Mucosa of stomach (tissue), 1 donor: ENCODE measurements at regions not wholly inside any gene's neighbourhood (a gene's known extent, or its start where the extent isn't known, plus 50 kb on each side); places are given as distances from the start of the nearest gene placed in this dataset.

Experiments used
- H3K27me3 ChIP-seq: one replicate; pipeline ENCODE4 v1.7.0; 2013; ENCODE audit warnings: mild to moderate bottlenecking, low read length; ENCODE audit not compliant: control insufficient read depth, insufficient read depth
- H3K36me3 ChIP-seq: one replicate; pipeline ENCODE4 v1.7.0; 2013; ENCODE audit warnings: low read length; ENCODE audit not compliant: control insufficient read depth, insufficient read depth
- H3K4me1 ChIP-seq: one replicate; pipeline ENCODE4 v1.7.0; 2013; ENCODE audit warnings: mild to moderate bottlenecking, low read length; ENCODE audit not compliant: control insufficient read depth, insufficient read depth
- H3K4me3 ChIP-seq: one replicate; pipeline ENCODE4 v1.7.0; 2013; ENCODE audit warnings: low read length
- H3K9ac ChIP-seq: one replicate; pipeline ENCODE4 v1.7.0; 2013; ENCODE audit warnings: mild to moderate bottlenecking, low read length, moderate library complexity
- H3K9me3 ChIP-seq: one replicate; pipeline ENCODE4 v1.7.0; 2013; ENCODE audit warnings: mild to moderate bottlenecking, low read length, moderate library complexity; ENCODE audit not compliant: control insufficient read depth
- donor health status: Pancreatic carcinoma.

DNA sequence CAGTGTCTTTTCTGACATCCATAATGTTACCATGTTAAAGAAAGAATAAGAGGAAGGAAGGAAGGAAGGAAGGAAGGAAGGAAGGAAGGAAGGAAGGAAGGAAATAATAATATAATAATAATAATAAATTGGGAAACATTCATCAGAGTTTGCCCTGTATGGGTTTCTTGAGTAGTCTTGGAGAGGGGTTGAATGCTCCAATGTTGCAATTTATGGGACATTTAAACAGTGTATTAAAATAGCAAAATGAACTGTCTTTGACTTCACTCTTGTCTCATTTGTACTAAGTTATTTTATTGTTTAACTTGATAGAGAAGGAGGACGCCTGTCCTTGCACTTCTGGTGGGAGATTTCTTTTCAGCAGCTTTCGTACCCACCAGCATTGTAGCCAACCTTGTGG lies 277.7 kb downstream of the RNF144A start:
- H3K4me3 ChIP-seq = no peak overlapping the region
- no peak overlapping the region for H3K9ac ChIP-seq
- no peaks in the 10 kb centered on the region for H3K9me3 ChIP-seq
- H3K4me1 ChIP-seq = no peaks in the 10 kb centered on the region
- no peaks in the 10 kb centered on the region for H3K36me3 ChIP-seq
- no peaks in the 10 kb centered on the region for H3K27me3 ChIP-seq

GRCh38 chr2:7196883-7197282 lies 279.7 kb downstream of the RNF144A start:
- Histone ChIP-seq H3K36me3 (no peaks in the 10 kb centered on the region), H3K4me3 (no peak overlapping the region), H3K9ac (no peak overlapping the region), H3K27me3 (no peaks in the 10 kb centered on the region), H3K9me3 (no peaks in the 10 kb centered on the region), H3K4me1 (no peaks in the 10 kb centered on the region)

GRCh38 chr2:7201851-7202250 lies 284.6 kb downstream of the RNF144A start:
- Histone ChIP-seq H3K27me3 (no peaks in the 10 kb centered on the region), H3K4me3 (no peak overlapping the region), H3K9me3 (no peaks in the 10 kb centered on the region), H3K4me1 (no peaks in the 10 kb centered on the region), H3K9ac (no peak overlapping the region), H3K36me3 (no peaks in the 10 kb centered on the region)

DNA sequence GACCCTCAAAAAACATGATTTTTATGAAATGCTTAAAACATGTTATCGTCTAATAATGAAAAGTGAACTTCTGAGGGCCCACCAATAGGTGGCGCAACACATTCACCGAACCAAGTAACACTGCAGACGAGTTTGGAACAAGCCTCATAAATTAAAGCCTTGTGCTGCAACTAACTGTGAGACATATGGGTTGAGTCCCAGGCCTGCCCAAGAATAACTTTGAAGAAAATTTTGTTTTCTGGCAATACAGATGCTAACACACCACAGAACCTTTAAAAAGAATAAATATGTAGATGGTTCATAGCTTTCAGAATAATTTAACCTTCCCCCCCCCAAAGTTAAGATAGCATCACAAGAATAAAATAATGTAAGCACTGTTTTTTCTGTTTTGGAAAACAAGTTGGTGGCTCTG lies 285.9 kb downstream of the RNF144A start:
- Histone ChIP-seq H3K27me3 (no peaks in the 10 kb centered on the region), H3K4me3 (no peak overlapping the region), H3K9me3 (no peaks in the 10 kb centered on the region), H3K9ac (no peak overlapping the region), H3K36me3 (no peaks in the 10 kb centered on the region), H3K4me1 (no peaks in the 10 kb centered on the region)

- no peak overlapping the region for H3K9ac ChIP-seq
- no peaks in the 10 kb centered on the region for H3K27me3 ChIP-seq
- no peaks in the 10 kb centered on the region for H3K9me3 ChIP-seq
- no peak overlapping the region for H3K4me3 ChIP-seq
- H3K36me3 ChIP-seq = no peaks in the 10 kb centered on the region
- H3K4me1 ChIP-seq = no peaks in the 10 kb centered on the region
These were observed 288.1 kb downstream of the RNF144A start for GRCh38 chr2:7205151-7205830.

- Histone ChIP-seq H3K36me3 (no peaks in the 10 kb centered on the region), H3K27me3 (no peaks in the 10 kb centered on the region), H3K4me3 (no peak overlapping the region), H3K4me1 (no peaks in the 10 kb centered on the region), H3K9ac (no peak overlapping the region), H3K9me3 (no peaks in the 10 kb centered on the region)
These were observed 289.0 kb downstream of the RNF144A start for GRCh38 chr2:7206111-7206810.

GRCh38 chr2:7207631-7208030 lies 290.4 kb downstream of the RNF144A start:
- H3K27me3 ChIP-seq = no peaks in the 10 kb centered on the region
- no peaks in the 10 kb centered on the region for H3K36me3 ChIP-seq
- H3K4me1 ChIP-seq = no peaks in the 10 kb centered on the region
- no peak overlapping the region for H3K4me3 ChIP-seq
- no peaks in the 10 kb centered on the region for H3K9me3 ChIP-seq
- H3K9ac ChIP-seq = no peak overlapping the region

DNA sequence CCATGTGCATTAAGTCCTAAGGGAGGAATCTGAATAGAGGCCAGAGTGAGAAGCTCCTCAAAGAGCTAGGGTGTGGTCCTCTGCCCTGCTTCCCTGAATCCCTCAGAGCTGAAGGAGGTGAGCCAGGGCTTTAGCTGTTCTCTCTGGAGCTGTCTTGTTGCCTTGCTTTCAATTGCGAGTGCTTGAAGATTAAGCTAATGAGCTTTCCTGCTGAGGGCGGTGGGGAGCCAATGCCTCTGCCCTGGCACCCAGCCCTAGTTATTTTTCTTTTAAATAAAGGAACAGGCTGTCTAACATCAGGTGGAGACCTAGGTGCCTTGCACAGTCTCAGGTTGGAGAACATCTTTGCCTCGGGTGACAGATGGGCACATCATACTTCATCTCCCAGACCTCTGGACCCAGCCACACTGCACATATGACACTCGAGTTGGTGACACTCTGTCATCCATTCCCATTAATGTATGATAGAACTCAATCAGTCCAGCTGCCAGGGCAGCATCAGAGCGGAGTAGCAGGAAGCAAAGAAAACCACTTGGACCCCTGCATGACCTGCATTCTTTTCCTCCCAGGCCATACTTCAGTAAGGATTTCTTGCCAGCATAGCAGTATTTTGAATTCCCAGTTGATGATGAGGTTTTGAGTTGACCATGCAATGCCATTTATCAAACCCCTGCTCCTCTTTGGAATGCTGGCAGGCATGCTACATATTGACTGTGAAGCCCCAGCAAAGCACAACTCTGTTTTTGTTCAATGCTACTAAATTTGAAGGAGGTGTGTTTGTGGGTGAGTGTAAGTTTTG lies 292.7 kb downstream of the RNF144A start:
- Histone ChIP-seq H3K9me3 (no peaks in the 10 kb centered on the region), H3K9ac (no peak overlapping the region), H3K4me3 (no peak overlapping the region), H3K27me3 (no peaks in the 10 kb centered on the region), H3K4me1 (no peaks in the 10 kb centered on the region), H3K36me3 (no peaks in the 10 kb centered on the region)

DNA sequence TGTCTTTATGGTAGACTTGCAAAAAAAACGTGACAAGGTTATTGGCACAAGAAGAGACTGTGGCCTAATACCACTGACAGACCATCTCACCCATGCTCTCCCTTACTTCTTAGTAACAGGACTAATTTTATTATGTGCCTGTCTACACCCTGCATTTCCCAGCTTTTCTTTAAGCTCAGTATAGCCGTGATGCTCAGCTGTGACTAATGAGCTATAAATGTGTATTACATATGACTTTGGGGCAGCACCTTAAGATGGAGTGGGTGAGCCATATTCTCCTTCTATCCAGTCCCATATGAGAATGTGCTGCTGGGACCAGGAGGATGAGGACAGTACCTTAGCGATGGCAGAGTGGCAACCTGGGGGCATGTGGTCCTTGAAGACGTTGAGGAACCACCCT lies 293.5 kb downstream of the RNF144A start:
- Histone ChIP-seq H3K9me3 (no peaks in the 10 kb centered on the region), H3K9ac (no peak overlapping the region), H3K36me3 (no peaks in the 10 kb centered on the region), H3K4me3 (no peak overlapping the region), H3K4me1 (no peaks in the 10 kb centered on the region), H3K27me3 (no peaks in the 10 kb centered on the region)

- no peaks in the 10 kb centered on the region for H3K4me1 ChIP-seq
- no peaks in the 10 kb centered on the region for H3K36me3 ChIP-seq
- no peak overlapping the region for H3K9ac ChIP-seq
- H3K27me3 ChIP-seq = no peaks in the 10 kb centered on the region
- no peak overlapping the region for H3K4me3 ChIP-seq
- no peaks in the 10 kb centered on the region for H3K9me3 ChIP-seq
These were observed 308.6 kb downstream of the RNF144A start for GRCh38 chr2:7225848-7226247.

GRCh38 chr2:7226501-7226900 lies 309.3 kb downstream of the RNF144A start:
- H3K9me3 ChIP-seq = no peaks in the 10 kb centered on the region
- H3K27me3 ChIP-seq = no peaks in the 10 kb centered on the region
- H3K9ac ChIP-seq = no peak overlapping the region
- no peaks in the 10 kb centered on the region for H3K4me1 ChIP-seq
- no peak overlapping the region for H3K4me3 ChIP-seq
- no peaks in the 10 kb centered on the region for H3K36me3 ChIP-seq

DNA sequence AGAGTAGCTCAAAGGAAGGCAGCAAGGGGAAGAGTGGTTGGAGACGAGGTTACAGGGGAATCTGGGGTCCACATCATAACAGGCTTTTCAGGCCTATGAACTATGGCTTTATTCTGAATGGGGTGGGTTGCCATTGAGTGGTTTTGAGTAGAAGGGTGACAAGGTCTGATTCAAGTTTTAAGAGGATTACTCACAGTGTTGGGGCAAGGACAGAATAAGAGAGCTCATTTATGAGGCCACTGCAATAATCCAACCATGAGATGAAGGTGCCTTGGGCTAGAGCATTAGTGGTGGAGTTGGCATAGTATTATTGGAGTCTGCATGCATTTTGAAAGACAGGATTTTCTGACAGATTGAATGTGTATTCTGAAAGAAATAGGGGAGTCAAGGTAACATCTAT lies 315.9 kb downstream of the RNF144A start:
- Histone ChIP-seq H3K36me3 (no peaks in the 10 kb centered on the region), H3K4me3 (no peak overlapping the region), H3K9ac (no peak overlapping the region), H3K4me1 (no peaks in the 10 kb centered on the region), H3K9me3 (no peaks in the 10 kb centered on the region), H3K27me3 (no peaks in the 10 kb centered on the region)
